ENCODE measurements at regions not wholly inside any gene's neighbourhood (a gene's known extent, or its start where the extent isn't known, plus 50 kb on each side); places are given as distances from the start of the nearest gene placed in this dataset.
A peak's percentile ranks its signal among the peaks of the same experiment; 100 is the strongest.
"Not testable (repeated sequence)": the region's sequence is repeated elsewhere in the genome, so short reads cannot be mapped to it uniquely, and the experiment has no call there.

- no peak for DNase-seq
Measured at GRCh38 chr12:93080994-93081809, 152.1 kb upstream of the EEA1 start.

- no peak for DNase-seq
Measured at GRCh38 chr12:93081810-93082165, 152.7 kb upstream of the EEA1 start.

- DNase-seq = no peak
Measured at GRCh38 chr12:93085383-93086287, 156.5 kb upstream of the EEA1 start.

GRCh38 chr12:93086288-93086727 is 157.2 kb upstream of the EEA1 start:
- no peak for DNase-seq

GRCh38 chr12:93087840-93088610 is 158.9 kb upstream of the EEA1 start:
- no peak for DNase-seq

GRCh38 chr12:93089805-93090569 is 160.9 kb upstream of the EEA1 start:
- DNase-seq = peak; percentile 48

- no peak for DNase-seq
Measured at GRCh38 chr12:93090731-93091172, 161.7 kb upstream of the EEA1 start.

- DNase-seq = no peak
Measured at GRCh38 chr12:93091886-93092648, 163.0 kb upstream of the EEA1 start.

GRCh38 chr12:93092649-93092945 is 163.5 kb upstream of the EEA1 start:
- no peak for DNase-seq

- DNase-seq = no peak
Measured at GRCh38 chr12:93093243-93093642, 164.1 kb upstream of the EEA1 start.

GRCh38 chr12:93094222-93094621 is 165.1 kb upstream of the EEA1 start:
- DNase-seq = not testable (repeated sequence)

- no peak for DNase-seq
Measured at GRCh38 chr12:93094988-93095737, 166.1 kb upstream of the EEA1 start.

- DNase-seq = no peak
Measured at GRCh38 chr12:93097417-93097816, 168.3 kb upstream of the EEA1 start.

- peak; percentile 69 for DNase-seq
Measured at GRCh38 chr12:93098077-93098476, 169.0 kb upstream of the EEA1 start.

GRCh38 chr12:93099792-93100191 is 170.7 kb upstream of the EEA1 start:
- no peak for DNase-seq

GRCh38 chr12:93100610-93101009 is 171.5 kb upstream of the EEA1 start:
- no peak for DNase-seq

GRCh38 chr12:93101367-93101766 is 172.3 kb upstream of the EEA1 start:
- no peak for DNase-seq

GRCh38 chr12:93102312-93102711 is 173.2 kb upstream of the EEA1 start:
- DNase-seq = no peak

- no peak for DNase-seq
Measured at GRCh38 chr12:93102744-93103143, 173.6 kb upstream of the EEA1 start.

GRCh38 chr12:93103154-93103553 is 174.1 kb upstream of the EEA1 start:
- DNase-seq = no peak

- DNase-seq = no peak
Measured at GRCh38 chr12:93104535-93104934, 175.4 kb upstream of the EEA1 start.
